ENCODE measurements at regions not wholly inside any gene's neighbourhood (a gene's known extent, or its start where the extent isn't known, plus 50 kb on each side); places are given as distances from the start of the nearest gene placed in this dataset.

GRCh38 chr10:108633046-108633445, 1290.3 kb downstream of the XPNPEP1 start:
- no peak for DNase-seq (ENCODE audit: low read depth in 1 of 2, low spot score in 1 of 2)
- no peak overlapping the region for H3K4me3 ChIP-seq
- H3K4me1 ChIP-seq (ENCODE audit: low read depth), result no peaks in the 10 kb centered on the region
- H3K27me3 ChIP-seq, result no peaks in the 10 kb centered on the region
- H3K9me3 ChIP-seq (ENCODE audit: low read depth), result no peaks in the 10 kb centered on the region
- TF ChIP-seq, protein P1, sequence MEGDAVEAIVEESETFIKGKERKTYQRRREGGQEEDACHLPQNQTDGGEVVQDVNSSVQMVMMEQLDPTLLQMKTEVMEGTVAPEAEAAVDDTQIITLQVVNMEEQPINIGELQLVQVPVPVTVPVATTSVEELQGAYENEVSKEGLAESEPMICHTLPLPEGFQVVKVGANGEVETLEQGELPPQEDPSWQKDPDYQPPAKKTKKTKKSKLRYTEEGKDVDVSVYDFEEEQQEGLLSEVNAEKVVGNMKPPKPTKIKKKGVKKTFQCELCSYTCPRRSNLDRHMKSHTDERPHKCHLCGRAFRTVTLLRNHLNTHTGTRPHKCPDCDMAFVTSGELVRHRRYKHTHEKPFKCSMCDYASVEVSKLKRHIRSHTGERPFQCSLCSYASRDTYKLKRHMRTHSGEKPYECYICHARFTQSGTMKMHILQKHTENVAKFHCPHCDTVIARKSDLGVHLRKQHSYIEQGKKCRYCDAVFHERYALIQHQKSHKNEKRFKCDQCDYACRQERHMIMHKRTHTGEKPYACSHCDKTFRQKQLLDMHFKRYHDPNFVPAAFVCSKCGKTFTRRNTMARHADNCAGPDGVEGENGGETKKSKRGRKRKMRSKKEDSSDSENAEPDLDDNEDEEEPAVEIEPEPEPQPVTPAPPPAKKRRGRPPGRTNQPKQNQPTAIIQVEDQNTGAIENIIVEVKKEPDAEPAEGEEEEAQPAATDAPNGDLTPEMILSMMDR (IDR thresholded peaks at IDR 0.05; ENCODE audit: low read depth, low read length), result no peak
- H3K36me3 ChIP-seq, result no peaks in the 10 kb centered on the region
- no peak overlapping the region for H3K27ac ChIP-seq

DNA sequence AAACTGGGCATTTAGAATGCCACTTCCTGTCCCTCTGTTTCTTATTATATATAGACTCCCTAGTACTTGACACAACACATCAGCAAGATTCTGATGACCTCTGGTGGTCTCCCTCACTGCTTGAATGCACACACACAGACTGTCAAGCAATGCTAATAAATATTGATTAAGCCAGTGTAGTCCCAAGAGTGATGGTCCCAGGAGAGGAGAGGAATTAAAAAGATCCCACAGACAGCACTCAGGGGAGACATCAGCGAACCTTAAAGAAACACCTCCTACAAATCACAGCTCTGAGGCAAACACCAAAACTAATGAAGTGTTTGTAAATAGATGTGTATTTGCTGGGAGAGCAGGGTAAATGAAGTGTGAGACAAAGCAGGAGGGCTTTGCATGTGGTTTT, 1291.2 kb downstream of the XPNPEP1 start:
- Histone ChIP-seq H3K4me3 (no peak overlapping the region), H3K4me1 (ENCODE audit: low read depth) (no peaks in the 10 kb centered on the region), H3K27ac (no peak overlapping the region), H3K9me3 (ENCODE audit: low read depth) (no peaks in the 10 kb centered on the region), H3K27me3 (no peaks in the 10 kb centered on the region), H3K36me3 (no peaks in the 10 kb centered on the region)
- TF ChIP-seq, protein P1 (IDR thresholded peaks at IDR 0.05; ENCODE audit: low read depth, low read length), result no peak
- DNase-seq (ENCODE audit: low read depth in 1 of 2, low spot score in 1 of 2), result no peak

DNA sequence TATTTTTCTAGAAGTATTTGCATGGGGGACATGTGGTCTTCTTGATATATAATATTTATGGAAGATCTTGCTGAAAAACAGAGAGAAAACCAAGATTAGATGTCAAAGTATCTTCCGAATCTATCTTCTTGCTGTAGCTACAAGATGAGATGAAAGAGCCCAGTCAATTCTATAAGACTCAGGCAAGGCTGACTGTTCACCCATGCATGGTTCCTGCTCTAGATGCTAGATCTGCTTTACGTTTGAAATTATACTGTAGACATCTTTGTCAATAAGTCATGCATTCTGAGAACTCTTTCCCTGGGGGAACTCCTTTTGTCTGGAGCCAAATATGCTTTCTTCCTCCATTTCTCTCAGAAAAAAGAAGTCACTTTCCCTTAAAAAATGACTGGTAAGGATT, 1292.0 kb downstream of the XPNPEP1 start:
- no peak for DNase-seq (ENCODE audit: low read depth in 1 of 2, low spot score in 1 of 2)
- H3K4me3 ChIP-seq, result no peak overlapping the region
- H3K27ac ChIP-seq, result no peak overlapping the region
- H3K36me3 ChIP-seq, result no peaks in the 10 kb centered on the region
- no peaks in the 10 kb centered on the region for H3K9me3 ChIP-seq (ENCODE audit: low read depth)
- no peaks in the 10 kb centered on the region for H3K27me3 ChIP-seq
- no peaks in the 10 kb centered on the region for H3K4me1 ChIP-seq (ENCODE audit: low read depth)
- TF ChIP-seq, protein P1 (IDR thresholded peaks at IDR 0.05; ENCODE audit: low read depth, low read length), result no peak

GRCh38 chr10:108629834-108630233, 1293.5 kb downstream of the XPNPEP1 start:
- H3K4me3 ChIP-seq, result no peak overlapping the region
- no peak overlapping the region for H3K27ac ChIP-seq
- no peaks in the 10 kb centered on the region for H3K9me3 ChIP-seq (ENCODE audit: low read depth)
- TF ChIP-seq, protein P1 (IDR thresholded peaks at IDR 0.05; ENCODE audit: low read depth, low read length), result no peak
- DNase-seq (ENCODE audit: low read depth in 1 of 2, low spot score in 1 of 2), result no peak
- no peaks in the 10 kb centered on the region for H3K27me3 ChIP-seq
- H3K36me3 ChIP-seq, result no peaks in the 10 kb centered on the region
- no peaks in the 10 kb centered on the region for H3K4me1 ChIP-seq (ENCODE audit: low read depth)

DNA sequence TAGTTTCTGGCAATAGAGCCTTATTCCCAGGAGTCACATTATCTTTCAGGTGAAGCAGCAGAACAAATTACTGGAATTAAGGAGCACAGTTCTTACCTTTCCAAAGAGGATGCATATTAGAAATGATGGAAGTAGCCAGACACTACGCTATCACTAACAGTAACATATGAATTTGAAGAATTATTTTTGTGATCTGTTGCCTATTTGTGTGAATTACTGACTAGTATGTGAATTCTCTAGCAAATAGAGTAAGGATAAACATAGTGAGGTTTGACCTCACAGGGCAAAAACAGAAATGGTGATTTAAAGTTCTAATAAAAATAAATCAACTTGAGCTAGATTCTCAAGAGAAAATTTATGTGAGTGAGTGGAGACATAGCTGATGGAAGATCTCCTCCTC, 1299.3 kb downstream of the XPNPEP1 start:
- TF ChIP-seq, protein P1 (IDR thresholded peaks at IDR 0.05; ENCODE audit: low read depth, low read length), result no peak
- DNase-seq (ENCODE audit: low read depth in 1 of 2, low spot score in 1 of 2), result no peak
- Histone ChIP-seq H3K36me3 (no peaks in the 10 kb centered on the region), H3K4me3 (no peak overlapping the region), H3K4me1 (ENCODE audit: low read depth) (no peaks in the 10 kb centered on the region), H3K27ac (no peak overlapping the region), H3K27me3 (no peaks in the 10 kb centered on the region), H3K9me3 (ENCODE audit: low read depth) (no peaks in the 10 kb centered on the region)
